Adipocyte (in vitro differentiated cells): ENCODE measurements at regions not wholly inside any gene's neighbourhood (a gene's known extent, or its start where the extent isn't known, plus 50 kb on each side); places are given as distances from the start of the nearest gene placed in this dataset.

Experiments
- DNase-seq: peaks from one replicate; pipeline ENCODE4 v3.0.0-alpha.2; 2015; ENCODE audit warnings: low read depth
- H3K27me3 ChIP-seq: replicated peaks from 2 replicates; pipeline ENCODE4 v1.7.0; 2013; ENCODE audit warnings: mild to moderate bottlenecking, low read length, moderate library complexity; ENCODE audit not compliant: control insufficient read depth, insufficient read depth
- H3K36me3 ChIP-seq: 2 replicates; pipeline ENCODE4 v1.7.0; 2013; ENCODE audit warnings: low read length, mild to moderate bottlenecking, moderate library complexity; ENCODE audit not compliant: control insufficient read depth, insufficient read depth, severe bottlenecking
- H3K4me1 ChIP-seq: 2 replicates; pipeline ENCODE4 v1.7.0; 2013; ENCODE audit warnings: mild to moderate bottlenecking, low read length, moderate library complexity; ENCODE audit not compliant: control insufficient read depth, insufficient read depth
- H3K4me3 ChIP-seq: 2 replicates; pipeline ENCODE4 v1.7.0; 2013; ENCODE audit warnings: mild to moderate bottlenecking, low read length, moderate library complexity
- H3K9ac ChIP-seq: 2 replicates; pipeline ENCODE4 v1.7.0; 2013; ENCODE audit warnings: mild to moderate bottlenecking, low read length, moderate library complexity
- H3K9me3 ChIP-seq: 2 replicates; pipeline ENCODE4 v1.7.0; 2013; ENCODE audit warnings: mild to moderate bottlenecking, low read length, moderate library complexity; ENCODE audit not compliant: control insufficient read depth

DNA sequence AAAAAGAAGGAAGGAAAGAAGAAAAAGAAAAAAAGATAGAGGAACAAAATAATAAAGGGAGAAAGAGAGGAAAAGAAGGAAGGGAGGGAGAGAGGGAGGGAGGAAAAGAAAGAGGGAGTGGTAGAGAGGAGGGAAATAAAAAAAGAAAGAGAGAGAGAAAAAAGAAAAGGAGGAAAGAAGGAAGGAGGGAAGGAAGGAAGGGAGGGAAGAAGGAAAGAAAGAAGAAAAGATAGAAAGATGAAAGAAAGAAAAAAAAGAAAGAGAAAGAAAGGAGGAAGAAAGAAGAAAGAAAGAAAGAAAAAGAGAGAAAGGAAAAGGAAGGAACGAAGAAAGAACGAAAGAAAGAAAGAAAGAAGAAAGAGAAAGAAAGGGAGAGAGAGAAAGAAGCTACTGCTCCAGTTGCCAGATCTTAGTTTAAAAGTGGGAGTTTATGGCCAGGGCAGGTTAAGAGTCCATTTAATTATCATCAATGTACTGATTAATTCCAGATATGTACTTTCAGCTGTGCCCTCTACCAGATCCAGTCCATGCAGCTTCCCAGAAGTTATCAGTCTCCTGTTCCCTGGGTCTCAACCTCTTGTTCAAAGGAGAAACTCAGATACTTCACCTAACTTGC lies 1378.5 kb upstream of the NUDT12 start:
- Histone ChIP-seq H3K9me3 (no peaks in the 10 kb centered on the region), H3K27me3 (no peaks in the 10 kb centered on the region), H3K4me3 (no peak overlapping the region), H3K9ac (no peak overlapping the region), H3K36me3 (no peaks in the 10 kb centered on the region), H3K4me1 (no peaks in the 10 kb centered on the region)
- no peak for DNase-seq

DNA sequence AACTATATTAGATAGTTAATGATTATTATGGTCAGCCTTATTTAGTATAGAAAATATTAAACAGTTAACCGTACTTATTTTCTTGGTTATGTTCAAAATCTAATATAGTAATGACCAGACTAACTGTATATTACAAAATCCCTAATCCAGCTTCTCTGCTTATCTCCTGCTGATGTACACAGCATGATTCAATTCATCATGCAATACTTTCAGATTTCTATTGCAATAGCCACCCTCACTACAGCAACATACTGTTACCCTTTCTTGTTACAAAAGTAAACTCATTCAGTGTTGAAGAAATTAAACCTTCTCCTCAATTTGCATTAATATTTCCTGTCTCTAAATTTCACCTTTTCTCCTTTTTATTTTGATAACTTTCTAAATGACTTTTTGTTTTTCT lies 1375.0 kb upstream of the NUDT12 start:
- Histone ChIP-seq H3K27me3 (no peaks in the 10 kb centered on the region), H3K9me3 (no peaks in the 10 kb centered on the region), H3K9ac (no peak overlapping the region), H3K4me1 (no peaks in the 10 kb centered on the region), H3K36me3 (no peaks in the 10 kb centered on the region), H3K4me3 (no peak overlapping the region)
- peak; percentile 59 for DNase-seq

DNA sequence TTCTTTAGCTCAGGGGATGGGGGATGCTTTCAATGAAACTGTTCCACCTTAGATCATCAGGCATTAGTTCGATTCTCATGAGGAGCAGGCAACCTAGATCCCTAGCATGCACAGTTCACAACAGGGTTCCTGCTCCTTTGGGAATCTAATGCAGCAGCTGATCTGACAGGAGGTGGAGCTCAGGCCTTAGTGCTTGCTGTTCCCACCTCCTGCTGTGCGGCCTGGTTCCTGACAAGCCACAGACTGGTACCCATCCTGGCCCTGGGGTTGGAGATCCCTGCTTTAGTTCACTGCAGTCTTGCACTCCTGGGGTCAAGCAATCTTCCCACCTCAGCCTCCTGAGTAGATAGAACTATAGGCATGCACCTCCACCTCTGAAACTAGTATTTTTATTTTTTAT lies 1369.8 kb upstream of the NUDT12 start:
- Histone ChIP-seq H3K4me1 (no peaks in the 10 kb centered on the region), H3K9me3 (no peaks in the 10 kb centered on the region), H3K4me3 (no peak overlapping the region), H3K36me3 (no peaks in the 10 kb centered on the region), H3K9ac (no peak overlapping the region), H3K27me3 (no peaks in the 10 kb centered on the region)
- DNase-seq: no peak

DNA sequence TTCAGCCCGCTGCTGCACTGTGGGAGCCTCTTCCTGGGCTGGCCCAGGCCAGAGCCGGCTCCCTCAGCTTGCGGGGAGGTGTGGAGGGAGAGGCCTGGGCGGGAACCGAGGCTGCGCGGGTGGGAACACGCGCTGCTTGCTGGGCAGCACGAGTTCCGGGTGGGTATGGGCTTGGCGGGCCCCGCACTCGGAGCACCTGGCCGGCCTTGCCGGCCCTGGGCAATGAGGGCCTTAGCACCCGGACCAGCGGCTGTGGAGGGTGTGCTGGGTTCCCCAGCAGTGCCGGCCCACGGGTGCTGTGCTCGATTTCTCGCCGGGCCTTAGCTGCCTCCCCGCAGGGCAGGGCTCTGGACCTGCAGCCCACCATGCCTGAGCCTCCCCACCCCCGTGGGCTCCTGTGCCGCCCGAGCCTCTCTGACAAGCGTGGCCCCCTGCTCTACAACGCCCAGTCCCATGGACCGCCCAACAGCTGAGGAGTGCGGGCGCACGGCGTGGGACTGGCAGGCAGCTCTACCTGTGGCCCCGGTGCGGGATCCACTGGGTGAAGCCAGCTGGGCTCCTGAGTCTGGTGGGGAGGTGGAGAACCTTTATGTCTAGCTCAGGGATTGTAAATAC lies 1366.4 kb upstream of the NUDT12 start:
- no peak for DNase-seq
- H3K36me3 ChIP-seq: no peaks in the 10 kb centered on the region
- no peaks in the 10 kb centered on the region for H3K9me3 ChIP-seq
- no peaks in the 10 kb centered on the region for H3K27me3 ChIP-seq
- H3K4me3 ChIP-seq: no peak overlapping the region
- H3K4me1 ChIP-seq: no peaks in the 10 kb centered on the region
- H3K9ac ChIP-seq: no peak overlapping the region

DNA sequence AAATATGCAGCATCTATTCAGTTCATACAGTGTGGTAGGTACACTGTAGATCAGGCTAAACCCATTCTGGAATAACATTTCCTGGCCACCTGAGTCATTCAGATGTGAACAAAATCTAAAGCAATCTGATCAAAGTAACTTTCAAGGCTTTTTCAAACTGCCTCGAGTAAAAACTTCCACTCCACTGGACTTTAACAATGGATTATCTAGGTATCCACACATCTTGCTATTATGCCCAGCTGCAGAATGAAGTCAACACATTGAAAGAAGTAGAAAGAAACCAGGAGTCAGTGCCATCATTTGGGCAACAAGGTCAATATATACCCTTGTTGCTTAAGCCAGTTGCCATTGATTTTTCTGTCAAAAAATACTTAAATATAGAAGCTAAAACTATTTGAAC lies 1352.6 kb upstream of the NUDT12 start:
- H3K36me3 ChIP-seq: no peaks in the 10 kb centered on the region
- H3K4me3 ChIP-seq: no peak overlapping the region
- no peaks in the 10 kb centered on the region for H3K27me3 ChIP-seq
- no peak overlapping the region for H3K9ac ChIP-seq
- DNase-seq: no peak
- no peaks in the 10 kb centered on the region for H3K4me1 ChIP-seq
- H3K9me3 ChIP-seq: no peaks in the 10 kb centered on the region

DNA sequence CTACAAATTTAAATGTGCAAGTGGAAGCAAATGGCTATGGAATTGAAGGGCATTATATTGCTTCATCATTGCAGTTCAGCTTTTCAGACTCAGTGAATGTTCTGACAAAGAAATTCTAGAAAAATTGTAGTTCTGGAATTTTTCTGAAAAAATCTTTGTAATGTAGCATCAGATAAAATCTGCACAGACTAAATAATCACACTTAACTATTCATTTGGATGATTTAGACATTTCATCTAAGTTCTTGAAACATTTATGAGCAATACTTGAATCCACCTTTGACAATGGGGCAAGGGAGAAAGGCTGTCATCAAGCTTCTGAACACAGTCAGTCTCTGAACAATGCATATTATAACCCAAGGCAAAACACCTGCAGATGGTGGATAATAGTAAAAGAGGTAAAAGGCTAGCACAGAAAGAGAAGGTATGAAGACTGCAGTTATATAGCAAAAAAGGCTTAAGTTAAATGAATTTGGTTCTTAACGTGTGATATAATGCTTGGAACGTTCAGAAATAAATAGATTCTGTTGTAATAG lies 1352.0 kb upstream of the NUDT12 start:
- Histone ChIP-seq H3K4me3 (no peak overlapping the region), H3K4me1 (no peaks in the 10 kb centered on the region), H3K27me3 (no peaks in the 10 kb centered on the region)

DNA sequence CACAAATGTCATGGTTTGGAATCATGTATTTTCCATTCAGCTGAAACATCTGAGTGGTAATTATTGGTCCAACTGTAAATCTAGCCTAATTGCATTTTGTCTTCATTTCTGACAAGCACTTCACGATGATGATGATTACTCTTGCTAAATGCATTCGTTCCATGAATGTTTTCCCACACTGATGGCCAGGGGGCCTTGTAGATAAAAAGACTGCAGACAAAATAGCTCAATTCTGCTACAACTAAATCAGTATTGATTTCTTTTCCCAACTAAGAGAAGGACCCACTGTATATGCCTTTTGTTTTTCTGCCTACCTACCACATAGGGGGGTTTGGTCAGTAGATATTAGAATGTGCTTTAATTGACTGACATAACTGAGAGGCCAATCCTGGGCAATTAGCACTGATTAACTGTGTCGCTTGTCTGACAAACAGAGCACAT lies 1351.3 kb upstream of the NUDT12 start:
- Histone ChIP-seq H3K27me3 (no peaks in the 10 kb centered on the region), H3K9me3 (no peaks in the 10 kb centered on the region), H3K9ac (no peak overlapping the region), H3K4me1 (no peaks in the 10 kb centered on the region), H3K4me3 (no peak overlapping the region), H3K36me3 (no peaks in the 10 kb centered on the region)
- no peak for DNase-seq

More for the DNA sequence above, 1352.0 kb upstream of the NUDT12 start:
- Histone ChIP-seq H3K9ac (no peak overlapping the region), H3K36me3 (no peaks in the 10 kb centered on the region), H3K9me3 (no peaks in the 10 kb centered on the region)
- DNase-seq: no peak

DNA sequence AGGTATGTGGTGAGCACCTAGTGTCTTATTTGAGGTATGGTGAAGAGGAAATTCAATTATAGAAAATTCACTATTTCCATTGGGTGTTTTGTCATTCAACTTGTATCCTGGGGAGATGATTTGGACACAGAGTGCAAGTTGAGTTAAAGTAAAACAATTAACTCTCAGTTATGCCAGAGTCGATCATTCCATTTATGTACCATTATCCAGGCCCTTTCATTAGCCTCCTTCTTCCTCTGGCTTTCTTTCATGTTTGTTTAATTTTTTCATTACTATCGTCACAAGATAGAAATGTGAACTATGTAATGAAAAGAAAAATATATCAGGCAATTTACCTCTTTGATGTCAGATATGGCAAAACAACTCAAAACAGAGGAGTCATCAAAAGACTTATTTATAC lies 1347.2 kb upstream of the NUDT12 start:
- Histone ChIP-seq H3K9me3 (no peaks in the 10 kb centered on the region), H3K36me3 (no peaks in the 10 kb centered on the region)
- peak; percentile 12 for DNase-seq

DNA sequence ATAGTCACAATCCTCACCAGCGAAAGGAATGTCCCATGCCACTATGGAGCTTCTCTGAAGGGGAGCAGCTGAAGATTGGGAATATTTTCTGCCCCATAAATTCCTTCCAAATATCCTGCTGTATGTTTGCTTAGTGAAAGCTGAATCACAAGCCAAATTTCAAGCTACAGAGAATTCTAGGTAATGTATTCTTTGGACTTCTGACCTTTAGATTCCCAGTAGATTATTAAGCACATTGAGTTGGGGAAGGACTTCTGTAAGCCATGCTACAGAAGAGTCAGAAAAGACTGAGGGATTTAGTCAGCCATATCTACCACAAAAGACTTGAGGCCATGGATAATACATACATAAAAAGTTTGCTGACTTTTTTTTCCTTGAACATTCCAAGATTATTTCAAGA lies 1342.0 kb upstream of the NUDT12 start:
- no peak overlapping the region for H3K4me3 ChIP-seq
- no peaks in the 10 kb centered on the region for H3K9me3 ChIP-seq
- H3K9ac ChIP-seq: no peak overlapping the region
- H3K36me3 ChIP-seq: no peaks in the 10 kb centered on the region
- no peaks in the 10 kb centered on the region for H3K27me3 ChIP-seq
- no peak for DNase-seq
- H3K4me1 ChIP-seq: no peaks in the 10 kb centered on the region

More for the DNA sequence above, 1347.2 kb upstream of the NUDT12 start:
- Histone ChIP-seq H3K4me3 (no peak overlapping the region), H3K27me3 (no peaks in the 10 kb centered on the region), H3K4me1 (no peaks in the 10 kb centered on the region), H3K9ac (no peak overlapping the region)

DNA sequence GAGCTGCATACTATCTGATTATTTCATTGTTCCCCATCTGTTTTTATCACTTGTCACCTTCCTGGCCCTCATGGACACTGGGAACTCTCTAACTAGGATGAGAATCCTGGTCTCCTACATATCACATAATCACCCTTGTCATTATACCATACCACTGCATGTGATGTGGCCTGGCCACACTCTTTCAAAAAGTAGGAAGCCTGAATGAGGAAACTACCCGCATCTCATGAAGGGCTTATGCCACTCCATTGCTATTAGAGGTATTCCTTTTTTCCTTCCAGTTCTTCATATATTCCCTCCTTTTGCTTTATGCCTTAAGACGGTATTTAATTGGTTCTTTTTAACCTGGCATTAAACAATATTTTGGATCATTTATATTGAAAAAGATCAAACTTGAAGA lies 1341.4 kb upstream of the NUDT12 start:
- Histone ChIP-seq H3K36me3 (no peaks in the 10 kb centered on the region), H3K27me3 (no peaks in the 10 kb centered on the region), H3K9me3 (no peaks in the 10 kb centered on the region), H3K4me1 (no peaks in the 10 kb centered on the region), H3K9ac (no peak overlapping the region), H3K4me3 (no peak overlapping the region)
- DNase-seq: no peak

DNA sequence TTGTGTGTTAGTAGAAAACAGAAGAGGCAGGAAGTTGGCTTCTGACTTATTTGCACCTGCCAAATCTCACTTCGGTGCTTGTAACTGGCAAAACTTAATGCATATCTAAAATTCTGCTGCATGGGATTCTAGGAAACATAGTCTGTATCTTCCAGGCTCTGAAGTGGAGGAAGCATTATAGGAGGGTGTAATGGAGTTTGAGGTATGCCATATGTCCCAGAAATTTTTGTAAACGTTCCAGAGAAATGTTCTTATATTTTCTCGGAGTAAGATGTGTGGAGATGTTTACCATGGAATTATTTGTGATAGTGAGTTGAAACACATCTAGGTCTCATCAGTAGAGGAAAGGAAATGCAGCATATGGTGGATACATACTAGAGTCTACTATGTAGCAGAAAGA lies 1329.0 kb upstream of the NUDT12 start:
- no peak overlapping the region for H3K4me3 ChIP-seq
- no peaks in the 10 kb centered on the region for H3K9me3 ChIP-seq
- H3K36me3 ChIP-seq: no peaks in the 10 kb centered on the region
- no peaks in the 10 kb centered on the region for H3K27me3 ChIP-seq
- no peak for DNase-seq
- no peaks in the 10 kb centered on the region for H3K4me1 ChIP-seq
- no peak overlapping the region for H3K9ac ChIP-seq

DNA sequence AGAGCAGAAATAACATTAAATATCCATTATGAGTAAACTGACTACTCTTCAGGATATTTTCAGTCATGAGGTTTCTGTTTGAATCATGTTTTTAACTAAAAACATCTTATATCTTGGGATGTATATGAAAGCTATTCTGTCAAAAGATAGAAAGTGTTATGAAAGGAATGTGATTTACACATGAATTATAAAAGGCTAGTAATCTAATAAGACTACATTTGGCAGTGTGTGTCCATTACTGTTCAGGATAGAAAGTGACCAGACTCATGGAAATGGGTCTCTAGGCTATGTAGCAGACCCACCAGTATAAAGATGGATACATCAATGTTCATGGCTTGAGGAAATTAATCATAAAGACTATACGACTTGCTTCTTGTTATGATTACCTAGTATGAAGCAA lies 1328.2 kb upstream of the NUDT12 start:
- H3K27me3 ChIP-seq: no peaks in the 10 kb centered on the region

More for the DNA sequence above, 1328.2 kb upstream of the NUDT12 start:
- no peaks in the 10 kb centered on the region for H3K4me1 ChIP-seq
- no peaks in the 10 kb centered on the region for H3K36me3 ChIP-seq
- no peak overlapping the region for H3K9ac ChIP-seq
- H3K9me3 ChIP-seq: no peaks in the 10 kb centered on the region
- DNase-seq: no peak
- H3K4me3 ChIP-seq: no peak overlapping the region
